Activated T-cell treated with anti-CD3 and anti-CD28 coated beads, Interleukin-2, amount 50 U/mL, for 1 hour (primary cell): ENCODE measurements at regions not wholly inside any gene's neighbourhood (a gene's known extent, or its start where the extent isn't known, plus 50 kb on each side); places are given as distances from the start of the nearest gene placed in this dataset.
"Not testable (repeated sequence)": the region's sequence is repeated elsewhere in the genome, so short reads cannot be mapped to it uniquely, and the experiment has no call there.

Experiments
- DNase-seq: peaks from one replicate; pipeline ENCODE4 v3.0.0-alpha.2; 2020

GRCh38 chr12:34607520-34608195 lies 585.4 kb downstream of the ALG10 start:
- DNase-seq = peak; percentile 1

GRCh38 chr12:34613988-34614387 lies 591.7 kb downstream of the ALG10 start:
- not testable (repeated sequence) for DNase-seq

GRCh38 chr12:34625116-34625515 lies 602.8 kb downstream of the ALG10 start:
- no peak for DNase-seq

- no peak for DNase-seq
Measured at GRCh38 chr12:34626363-34627157, 604.3 kb downstream of the ALG10 start.
